NB4 (cell line): ENCODE measurements at regions not wholly inside any gene's neighbourhood (a gene's known extent, or its start where the extent isn't known, plus 50 kb on each side); places are given as distances from the start of the nearest gene placed in this dataset.

Experiments
- CTCF ChIP-seq: IDR thresholded peaks from one replicate; pipeline ENCODE4 v1.5.1; 2012; ENCODE audit warnings: low read depth, low read length
- MAX ChIP-seq: IDR thresholded peaks from 2 replicates; pipeline ENCODE4 v1.6.1; 2011; ENCODE audit warnings: low read depth, low read length

GRCh38 chr12:60227916-60228315 is 632.1 kb downstream of the SLC16A7 start:
- TF ChIP-seq CTCF, result no peak
- TF ChIP-seq MAX, result no peak
